CD4-positive, alpha-beta T cell (primary cell): ENCODE measurements at regions not wholly inside any gene's neighbourhood (a gene's known extent, or its start where the extent isn't known, plus 50 kb on each side); places are given as distances from the start of the nearest gene placed in this dataset.

Source experiments
- ATAC-seq: fragments of 200-7000 bp; cut with Tn5 transposase; one replicate; pipeline ENCODE4 v1.10.0; 2022; ENCODE audit warnings: mild to moderate bottlenecking; ENCODE audit not compliant: poor library complexity
- CTCF ChIA-PET: fragments of 350-600 bp; sonication (Branson Sonifier 250); formaldehyde crosslinking; loops from one replicate; lab custom pipeline; 2021; ENCODE audit warnings: antibody characterized with exemption, inconsistent platforms; lab: Charles Lee
- POLR2A ChIA-PET: fragments of 350-600 bp; sonication (Branson Sonifier 250); formaldehyde crosslinking; loops from one replicate; lab custom pipeline; 2021; ENCODE audit warnings: antibody characterized with exemption, inconsistent platforms; lab: Charles Lee
- DNase-seq, 14 experiments: peaks; one replicate each; pipeline ENCODE4 v3.0.0-alpha.2; 2013 to 2020; ENCODE audit warnings: mixed read lengths in 2 of 14
- H3K27ac ChIP-seq, 2 donors: one replicate each; pipeline versions ENCODE4 v1.5.1 to v1.7.0; 2013; ENCODE audit warnings: low read length in 2 of 2, low read depth in 1 of 2, mild to moderate bottlenecking in 1 of 2
- H3K27me3 ChIP-seq, 2 experiments: 1 replicate in 1 of 2; 2 replicates in 1 of 2; pipeline versions ENCODE4 v1.6.1 to v1.7.0; 2013; ENCODE audit warnings: low read length in 2 of 2, control low read depth in 1 of 2, mild to moderate bottlenecking in 1 of 2, moderate library complexity in 1 of 2; ENCODE audit not compliant: insufficient read depth in 2 of 2, control insufficient read depth in 1 of 2
- H3K36me3 ChIP-seq: one replicate; pipeline ENCODE4 v1.6.1; 2013; ENCODE audit warnings: low read length, control low read depth; ENCODE audit not compliant: insufficient read depth
- H3K4me1 ChIP-seq: one replicate; pipeline ENCODE4 v1.6.1; 2013; ENCODE audit warnings: low read length, control low read depth; ENCODE audit not compliant: insufficient read depth
- H3K4me3 ChIP-seq: one replicate; pipeline ENCODE4 v1.5.1; 2013; ENCODE audit warnings: mild to moderate bottlenecking, low read length, moderate library complexity
- H3K9me3 ChIP-seq, 2 experiments: 1 replicate in 1 of 2; 2 replicates in 1 of 2; pipeline versions ENCODE4 v1.6.1 to v1.7.0; 2013; ENCODE audit warnings: low read length in 2 of 2, mild to moderate bottlenecking in 2 of 2, control low read depth in 1 of 2, moderate library complexity in 1 of 2; ENCODE audit not compliant: control insufficient read depth in 1 of 2, insufficient read depth in 1 of 2
- H3K27ac Mint-ChIP-seq: one replicate; pipeline ENCODE4 v1.8.0; 2020; ENCODE audit warnings: mixed read lengths
- H3K27me3 Mint-ChIP-seq: one replicate; pipeline ENCODE4 v1.8.0; 2021; ENCODE audit warnings: mixed read lengths
- H3K36me3 Mint-ChIP-seq: one replicate; pipeline ENCODE4 v1.8.0; 2021; ENCODE audit warnings: low read depth, mixed read lengths
- H3K4me1 Mint-ChIP-seq: one replicate; pipeline ENCODE4 v1.8.0; 2021; ENCODE audit warnings: low read depth, mixed read lengths
- H3K4me3 Mint-ChIP-seq: one replicate; pipeline ENCODE4 v1.8.0; 2020; ENCODE audit warnings: mild to moderate bottlenecking, mixed read lengths
- H3K9me3 Mint-ChIP-seq: one replicate; pipeline ENCODE4 v1.8.0; 2020; ENCODE audit warnings: mixed read lengths
- CTCF ChIP-seq: fragments of 200-600 bp; IDR thresholded peaks from one replicate; pipeline ENCODE4 v1.8.0; 2022; ENCODE audit warnings: antibody characterized with exemption, mild to moderate bottlenecking
- intact Hi-C, 2 experiments: fragments of 100-400 bp; cut with DNase I in 1 of 2; cut with micrococcal nuclease in 1 of 2; formaldehyde crosslinking; loops; one replicate each; pipeline versions ENCODE4 v1.15.1 to v1.9.0; 2023 to 2025; cut with DNase I, micrococcal nuclease

DNA sequence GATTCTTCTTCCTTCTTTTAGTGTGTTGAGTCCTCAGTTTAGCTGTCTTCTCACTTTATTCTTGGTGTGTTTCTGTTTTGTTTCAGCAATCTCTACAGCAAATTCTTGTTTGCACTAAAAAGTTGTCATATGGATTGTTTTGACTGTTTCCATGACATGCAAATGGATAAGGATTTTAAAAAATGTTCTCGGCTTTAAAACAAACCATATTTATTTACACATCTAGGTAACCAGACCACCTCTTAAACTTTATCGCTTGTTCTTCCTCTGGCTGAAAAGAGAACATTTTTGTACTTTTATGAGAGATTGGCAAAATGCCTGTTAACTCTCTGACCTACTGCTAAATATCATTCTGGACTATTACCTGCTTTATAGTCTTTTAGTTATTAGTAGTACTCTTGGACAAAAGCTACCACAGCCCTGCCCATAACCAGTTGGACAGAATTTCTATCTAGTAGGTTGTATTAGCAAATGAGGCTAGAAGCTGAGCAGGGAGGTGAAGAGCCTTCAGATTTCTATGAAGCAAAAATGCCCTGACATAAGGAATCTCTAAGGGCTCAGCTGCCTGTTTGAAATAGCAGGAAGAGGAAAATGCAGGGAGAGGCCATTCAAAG lies 268.3 kb downstream of the CD109 start:
- no peak for ATAC-seq
- no peak for TF ChIP-seq CTCF
- no peaks in the 10 kb centered on the region for H3K4me1 Mint-ChIP-seq
- Histone ChIP-seq H3K4me1 (no peaks in the 10 kb centered on the region), H3K4me3 (no peak overlapping the region), H3K27me3 (no peaks in the 10 kb centered on the region), H3K27ac (no peak overlapping the region), H3K9me3 (no peaks in the 10 kb centered on the region), H3K36me3 (no peaks in the 10 kb centered on the region)
- H3K4me3 Mint-ChIP-seq: no peak overlapping the region
- no peaks in the 10 kb centered on the region for H3K9me3 Mint-ChIP-seq
- no peaks in the 10 kb centered on the region for H3K36me3 Mint-ChIP-seq
- POLR2A ChIA-PET: no interaction called here
- intact Hi-C loops: no loop called here
- peaks cover 12% of the 10 kb centered on the region for H3K27me3 Mint-ChIP-seq
- CTCF ChIA-PET: interaction anchor here (0.6 kb wide), 1 partner anchor 62 kb away, joined by 3 read pairs; no protein-coding TSS in a partner anchor
- H3K27ac Mint-ChIP-seq: no peak overlapping the region
- no peak for DNase-seq

DNA sequence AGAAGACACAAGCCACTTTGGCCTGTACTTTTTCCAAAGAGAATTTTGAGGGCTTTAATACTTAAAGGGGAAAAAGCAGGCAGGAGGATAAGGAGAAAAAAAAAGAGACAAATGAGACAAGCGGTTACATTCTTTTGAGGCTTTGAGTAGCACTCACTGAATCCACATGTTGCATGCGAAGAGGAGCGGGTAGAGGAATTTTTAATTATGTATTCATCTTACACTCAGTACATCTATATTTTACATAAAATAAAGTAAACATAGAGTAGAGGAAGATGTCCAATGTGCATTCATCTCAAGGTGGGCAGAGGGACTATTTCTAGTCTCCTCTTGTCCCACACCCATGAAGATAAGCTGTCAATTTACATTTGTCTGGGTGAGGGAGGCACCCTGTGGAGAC lies 266.9 kb downstream of the CD109 start:
- DNase-seq (no peak), ATAC-seq (no peak)
- Histone ChIP-seq H3K4me3 (no peak overlapping the region), H3K27ac (no peak overlapping the region), H3K9me3 (no peaks in the 10 kb centered on the region), H3K36me3 (no peaks in the 10 kb centered on the region), H3K4me1 (no peaks in the 10 kb centered on the region), H3K27me3 (no peaks in the 10 kb centered on the region)
- Mint-ChIP-seq H3K4me1 (no peaks in the 10 kb centered on the region), H3K27me3 (peaks cover 12% of the 10 kb centered on the region), H3K27ac (no peak overlapping the region), H3K9me3 (no peaks in the 10 kb centered on the region), H3K36me3 (no peaks in the 10 kb centered on the region), H3K4me3 (no peak overlapping the region)
- CTCF ChIA-PET: no interaction called here
- intact Hi-C loops: no loop called here
- POLR2A ChIA-PET: no interaction called here
- TF ChIP-seq CTCF: no peak

DNA sequence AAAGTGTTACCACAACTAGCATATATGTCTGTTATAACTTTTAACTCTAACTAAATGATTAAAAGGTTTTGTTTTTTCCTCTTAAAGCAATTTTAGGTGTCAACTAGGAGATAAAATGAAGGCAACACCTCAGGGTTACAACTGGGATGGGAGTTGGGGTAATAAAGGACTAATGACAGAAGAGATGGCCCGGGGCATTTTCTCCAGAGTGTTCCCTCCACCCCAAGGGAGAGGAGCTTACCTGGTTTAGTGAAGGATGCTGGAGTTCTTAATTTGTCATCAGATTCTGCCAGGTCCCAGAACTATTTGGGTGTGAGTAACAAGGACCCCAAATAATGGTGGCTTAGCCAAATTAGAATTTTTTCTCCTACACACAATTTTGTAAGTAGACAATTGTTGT lies 260.3 kb downstream of the CD109 start:
- Histone ChIP-seq H3K36me3 (no peaks in the 10 kb centered on the region), H3K9me3 (no peaks in the 10 kb centered on the region), H3K27me3 (no peaks in the 10 kb centered on the region), H3K4me3 (no peak overlapping the region), H3K27ac (no peak overlapping the region), H3K4me1 (no peaks in the 10 kb centered on the region)
- Mint-ChIP-seq H3K4me3 (no peak overlapping the region), H3K27ac (no peak overlapping the region), H3K27me3 (no peaks in the 10 kb centered on the region), H3K9me3 (no peaks in the 10 kb centered on the region), H3K36me3 (no peaks in the 10 kb centered on the region), H3K4me1 (no peaks in the 10 kb centered on the region)
- intact Hi-C loops: no loop called here
- ChIA-PET POLR2A (no interaction called here), CTCF (no interaction called here)
- TF ChIP-seq CTCF: no peak
- no peak for ATAC-seq
- DNase-seq: no peak
